PC-3 (cell line): ENCODE measurements at regions not wholly inside any gene's neighbourhood (a gene's known extent, or its start where the extent isn't known, plus 50 kb on each side); places are given as distances from the start of the nearest gene placed in this dataset.

Experiments used
- ATAC-seq: fragments of 200-7000 bp; cut with Tn5 transposase; 2 replicates; pipeline ENCODE4 v1.9.1; 2020; ENCODE audit warnings: mild to moderate bottlenecking, moderate library complexity
- BruUV-seq: library from RNA; stranded (reverse); fragments of 400-500 nt; replicated peaks from 2 replicates; lab custom pipeline; 2021; lab: Mats Ljungman, UMichigan
- CTCF ChIA-PET: fragments of 300-600 bp; sonication (Branson Sonifier 250); formaldehyde crosslinking; loops from one replicate; lab custom pipeline; 2022; ENCODE audit warnings: antibody characterized with exemption; lab: Charles Lee
- POLR2A ChIA-PET: fragments of 300-600 bp; sonication (Branson Sonifier 250); formaldehyde crosslinking; loops from one replicate; lab custom pipeline; 2022; ENCODE audit warnings: antibody characterized with exemption; ENCODE audit not compliant: unreplicated experiment; lab: Charles Lee
- DNase-seq: peaks from one replicate; pipeline ENCODE4 v3.0.0-alpha.2; 2015
- H2AFZ ChIP-seq: fragments of 300-600 bp; sonication (generic); 2 replicates; pipeline ENCODE4 v1.6.0; 2016; ENCODE audit warnings: antibody characterized with exemption, low read length
- H3F3A ChIP-seq: fragments of 300-600 bp; sonication (generic); one replicate; pipeline ENCODE4 v1.6.0; 2017; ENCODE audit warnings: antibody characterized with exemption, low read length, control low read depth, mild to moderate bottlenecking; ENCODE audit not compliant: unreplicated experiment
- H3K27ac ChIP-seq: fragments of 300-600 bp; sonication (generic); 2 replicates; pipeline ENCODE4 v1.5.1; 2016; ENCODE audit warnings: mild to moderate bottlenecking, low read length
- H3K27me3 ChIP-seq: fragments of 300-600 bp; sonication (generic); 2 replicates; pipeline ENCODE4 v1.6.1; 2016; ENCODE audit warnings: low read length, mixed read lengths
- H3K36me3 ChIP-seq: fragments of 300-600 bp; sonication (generic); 2 replicates; pipeline ENCODE4 v1.6.1; 2016; ENCODE audit warnings: low read depth, mixed run types, low read length, mixed read lengths
- H3K4me1 ChIP-seq: fragments of 300-600 bp; sonication (generic); 2 replicates; pipeline ENCODE4 v1.5.1; 2016; ENCODE audit warnings: low read length; ENCODE audit not compliant: insufficient read depth
- H3K4me2 ChIP-seq: fragments of 300-600 bp; sonication (generic); 2 replicates; pipeline ENCODE4 v1.6.0; 2016; ENCODE audit warnings: low read length
- H3K4me3 ChIP-seq: fragments of 300-600 bp; sonication (generic); 2 replicates; pipeline ENCODE4 v1.5.1; 2016; ENCODE audit warnings: mild to moderate bottlenecking, low read length, mixed read lengths
- H3K79me2 ChIP-seq: fragments of 300-600 bp; sonication (generic); 2 replicates; pipeline ENCODE4 v1.6.1; 2017; ENCODE audit warnings: low read length, mixed read lengths
- H3K9ac ChIP-seq: fragments of 300-600 bp; sonication (generic); 2 replicates; pipeline ENCODE4 v1.6.0; 2016; ENCODE audit warnings: mild to moderate bottlenecking, low read length
- H3K9me2 ChIP-seq: fragments of 300-600 bp; sonication (generic); replicated peaks from 2 replicates; pipeline ENCODE4 v1.6.1; 2016; ENCODE audit warnings: mixed run types, low read length, mixed read lengths
- H3K9me3 ChIP-seq: fragments of 300-600 bp; sonication (generic); 2 replicates; pipeline ENCODE4 v1.6.1; 2016; ENCODE audit warnings: low read length, mixed read lengths
- H4K20me1 ChIP-seq: fragments of 300-600 bp; sonication (generic); 2 replicates; pipeline ENCODE4 v1.6.1; 2016; ENCODE audit warnings: low read length, mixed read lengths
- EZH2 ChIP-seq: fragments of 300-600 bp; sonication (generic); IDR thresholded peaks from one replicate; pipeline ENCODE4 v1.6.1; 2017; ENCODE audit warnings: antibody characterized with exemption, mild to moderate bottlenecking, low read length; ENCODE audit not compliant: unreplicated experiment
- EZH2phosphoT487 ChIP-seq: fragments of 300-600 bp; sonication (generic); IDR thresholded peaks from 2 replicates; pipeline ENCODE4 v1.6.1; 2018; ENCODE audit warnings: mild to moderate bottlenecking, antibody characterized with exemption, low read length, borderline replicate concordance
- intact Hi-C: fragments of 100-400 bp; cut with micrococcal nuclease; formaldehyde crosslinking; loops from 2 replicates; pipeline ENCODE4 v1.9.0; 2023
- TF ChIP-seq, protein P1 (sequence below): fragments of 300-600 bp; sonication (generic); conservative IDR thresholded peaks from 2 replicates; pipeline ENCODE4 v1.5.1; 2017; ENCODE audit warnings: antibody characterized with exemption, low read depth, mild to moderate bottlenecking, low read length

DNA sequence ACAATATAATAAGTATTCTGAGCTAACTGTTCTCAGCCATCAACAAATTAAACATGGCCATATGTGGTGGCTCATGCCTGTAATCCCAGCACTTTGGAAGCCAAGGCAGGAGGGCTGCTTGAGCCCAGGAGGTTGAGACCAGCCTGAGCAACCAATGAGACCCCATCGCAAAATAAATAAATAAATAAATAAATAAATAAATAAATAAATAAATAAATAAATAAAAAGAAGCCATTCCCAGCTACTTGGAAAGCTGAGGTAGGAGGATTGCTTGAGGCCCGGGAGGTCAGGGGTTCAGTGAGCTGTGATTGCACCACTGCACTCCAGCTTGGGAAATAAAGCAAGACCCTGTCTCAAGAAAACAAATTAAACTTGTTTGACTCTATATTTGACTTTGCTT, 1256.4 kb downstream of the EFNA5 start:
- no TSS peak for BruUV-seq
- Histone ChIP-seq H3K27ac (no peak overlapping the region), H4K20me1 (no peaks in the 10 kb centered on the region), H3K36me3 (no peaks in the 10 kb centered on the region), H3F3A (no peaks in the 10 kb centered on the region), H3K4me3 (no peak overlapping the region), H3K27me3 (no peaks in the 10 kb centered on the region), H3K4me2 (no peak overlapping the region), H3K9ac (no peak overlapping the region), H3K9me3 (no peaks in the 10 kb centered on the region), H2AFZ (no peak overlapping the region), H3K9me2 (no peaks in the 10 kb centered on the region), H3K79me2 (no peaks in the 10 kb centered on the region), H3K4me1 (0 out of 2 replicates have a peak, but pooled peaks cover 3% of the 10 kb centered on the region)
- DNase-seq (no peak), ATAC-seq (no peak)
- ChIA-PET CTCF (no interaction called here), POLR2A (no interaction called here)
- intact Hi-C loops, result no loop called here
- no peak for TF ChIP-seq EZH2phosphoT487
- TF ChIP-seq, protein P1, sequence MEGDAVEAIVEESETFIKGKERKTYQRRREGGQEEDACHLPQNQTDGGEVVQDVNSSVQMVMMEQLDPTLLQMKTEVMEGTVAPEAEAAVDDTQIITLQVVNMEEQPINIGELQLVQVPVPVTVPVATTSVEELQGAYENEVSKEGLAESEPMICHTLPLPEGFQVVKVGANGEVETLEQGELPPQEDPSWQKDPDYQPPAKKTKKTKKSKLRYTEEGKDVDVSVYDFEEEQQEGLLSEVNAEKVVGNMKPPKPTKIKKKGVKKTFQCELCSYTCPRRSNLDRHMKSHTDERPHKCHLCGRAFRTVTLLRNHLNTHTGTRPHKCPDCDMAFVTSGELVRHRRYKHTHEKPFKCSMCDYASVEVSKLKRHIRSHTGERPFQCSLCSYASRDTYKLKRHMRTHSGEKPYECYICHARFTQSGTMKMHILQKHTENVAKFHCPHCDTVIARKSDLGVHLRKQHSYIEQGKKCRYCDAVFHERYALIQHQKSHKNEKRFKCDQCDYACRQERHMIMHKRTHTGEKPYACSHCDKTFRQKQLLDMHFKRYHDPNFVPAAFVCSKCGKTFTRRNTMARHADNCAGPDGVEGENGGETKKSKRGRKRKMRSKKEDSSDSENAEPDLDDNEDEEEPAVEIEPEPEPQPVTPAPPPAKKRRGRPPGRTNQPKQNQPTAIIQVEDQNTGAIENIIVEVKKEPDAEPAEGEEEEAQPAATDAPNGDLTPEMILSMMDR, result no peak
- TF ChIP-seq EZH2, result no peak

DNA sequence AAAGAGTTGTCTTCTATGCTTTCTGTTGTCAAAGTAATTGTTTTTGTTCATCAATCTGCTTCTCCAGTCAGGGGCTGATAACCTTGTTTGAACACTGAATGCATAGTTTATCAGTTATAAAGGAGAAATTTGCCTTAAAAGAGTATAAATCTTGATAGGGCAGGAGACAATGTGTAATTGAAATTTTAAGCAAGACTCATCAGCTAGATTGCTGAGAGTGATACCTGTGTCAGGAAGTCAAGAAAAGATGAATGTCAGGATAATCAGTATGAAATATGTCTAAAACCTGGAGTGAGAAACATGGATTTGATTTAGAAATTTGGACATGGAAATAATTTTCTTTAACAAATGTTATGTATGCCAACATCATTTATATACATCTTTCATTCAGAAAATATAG, 1258.1 kb downstream of the EFNA5 start:
- TF ChIP-seq EZH2phosphoT487 (no peak), EZH2 (no peak)
- TF ChIP-seq, protein P1, result no peak
- POLR2A ChIA-PET, result no interaction called here
- no peaks in the 10 kb centered on the region for H3K9me2 ChIP-seq
- H3K4me2 ChIP-seq, result no peak overlapping the region
- H3F3A ChIP-seq, result no peaks in the 10 kb centered on the region
- intact Hi-C loops, result no loop called here
- ATAC-seq (no peak), DNase-seq (no peak)
- no peaks in the 10 kb centered on the region for H4K20me1 ChIP-seq
- H3K36me3 ChIP-seq, result no peaks in the 10 kb centered on the region
- no peak overlapping the region for H3K9ac ChIP-seq
- BruUV-seq, result no TSS peak
- CTCF ChIA-PET, result no interaction called here
- no peak overlapping the region for H2AFZ ChIP-seq
- no peaks in the 10 kb centered on the region for H3K27me3 ChIP-seq
- 0 out of 2 replicates have a peak, but pooled peaks cover 3% of the 10 kb centered on the region for H3K4me1 ChIP-seq
- H3K79me2 ChIP-seq, result no peaks in the 10 kb centered on the region
- no peak overlapping the region for H3K4me3 ChIP-seq
- H3K9me3 ChIP-seq, result no peaks in the 10 kb centered on the region
- H3K27ac ChIP-seq, result no peak overlapping the region

DNA sequence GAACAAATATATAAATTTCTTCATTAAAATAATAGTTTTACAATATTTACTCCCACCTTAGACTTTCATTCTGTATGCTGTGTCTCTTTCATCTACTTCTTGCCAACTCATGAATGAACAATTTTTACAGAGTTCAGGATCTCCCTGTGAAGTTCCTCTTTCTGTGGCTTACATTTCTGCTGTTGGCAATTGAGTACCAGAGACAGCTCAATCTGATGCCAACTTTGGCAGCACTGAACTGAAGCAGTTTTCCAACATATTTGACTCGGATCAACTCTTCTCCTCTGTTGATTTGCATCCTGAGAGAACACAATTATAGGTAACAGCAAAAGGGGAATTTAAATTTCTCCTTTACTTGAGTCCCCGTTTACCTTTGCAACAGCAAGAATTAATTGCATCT, 1262.2 kb downstream of the EFNA5 start:
- intact Hi-C loops, result no loop called here
- Histone ChIP-seq H3K9ac (no peak overlapping the region), H3K4me3 (no peak overlapping the region), H3K9me2 (no peaks in the 10 kb centered on the region), H3K9me3 (no peaks in the 10 kb centered on the region), H3F3A (no peaks in the 10 kb centered on the region), H3K27ac (no peak overlapping the region), H3K4me2 (no peak overlapping the region), H3K79me2 (no peaks in the 10 kb centered on the region), H4K20me1 (no peaks in the 10 kb centered on the region), H2AFZ (no peak overlapping the region), H3K4me1 (no peaks in the 10 kb centered on the region), H3K27me3 (no peaks in the 10 kb centered on the region), H3K36me3 (no peaks in the 10 kb centered on the region)
- BruUV-seq, result no TSS peak
- peak; percentile 23 for DNase-seq
- CTCF ChIA-PET, result no interaction called here
- TF ChIP-seq, protein P1, result no peak
- TF ChIP-seq EZH2phosphoT487 (no peak), EZH2 (no peak)
- POLR2A ChIA-PET, result no interaction called here
- ATAC-seq, result peak; percentile 68
